HG03135 (cell line): ENCODE measurements at regions not wholly inside any gene's neighbourhood (a gene's known extent, or its start where the extent isn't known, plus 50 kb on each side); places are given as distances from the start of the nearest gene placed in this dataset.

ENCODE experiments used
- ATAC-seq: cut with Tn5 transposase; IDR thresholded peaks from one replicate; pipeline ENCODE4 v1.9.1; 2021; ENCODE audit warnings: mild to moderate bottlenecking, moderate library complexity; ENCODE audit not compliant: unreplicated experiment

GRCh38 chr21:23718446-23719285, 1888.6 kb downstream of the MRPL39 start:
- ATAC-seq: no peak

- ATAC-seq: no peak
These were observed 1895.1 kb downstream of the MRPL39 start for GRCh38 chr21:23712166-23712565.

- ATAC-seq: no peak
These were observed 1900.8 kb downstream of the MRPL39 start for GRCh38 chr21:23706431-23706830.

- no peak for ATAC-seq
These were observed 1907.9 kb downstream of the MRPL39 start for GRCh38 chr21:23699402-23699801.

GRCh38 chr21:23698619-23699018, 1908.7 kb downstream of the MRPL39 start:
- no peak for ATAC-seq

GRCh38 chr21:23695443-23695842, 1911.8 kb downstream of the MRPL39 start:
- ATAC-seq: no peak

- ATAC-seq: no peak
These were observed 1912.9 kb downstream of the MRPL39 start for GRCh38 chr21:23694390-23694789.

- no peak for ATAC-seq
These were observed 1917.0 kb downstream of the MRPL39 start for GRCh38 chr21:23690316-23690715.

GRCh38 chr21:23686737-23687523, 1920.4 kb downstream of the MRPL39 start:
- ATAC-seq: no peak

GRCh38 chr21:23684431-23684830, 1922.8 kb downstream of the MRPL39 start:
- no peak for ATAC-seq

- no peak for ATAC-seq
These were observed 1943.0 kb downstream of the MRPL39 start for GRCh38 chr21:23664193-23664694.

GRCh38 chr21:23660560-23660959, 1946.7 kb downstream of the MRPL39 start:
- no peak for ATAC-seq

GRCh38 chr21:23644768-23645167, 1962.5 kb downstream of the MRPL39 start:
- no peak for ATAC-seq

GRCh38 chr21:23639721-23640120, 1967.6 kb downstream of the MRPL39 start:
- no peak for ATAC-seq

GRCh38 chr21:23638131-23638695, 1969.1 kb downstream of the MRPL39 start:
- no peak for ATAC-seq

GRCh38 chr21:23633447-23633940, 1973.8 kb downstream of the MRPL39 start:
- no peak for ATAC-seq

- no peak for ATAC-seq
These were observed 1983.0 kb downstream of the MRPL39 start for GRCh38 chr21:23624281-23624680.

- ATAC-seq: no peak
These were observed 1994.3 kb downstream of the MRPL39 start for GRCh38 chr21:23613014-23613413.

- ATAC-seq: no peak
These were observed 1995.1 kb downstream of the MRPL39 start for GRCh38 chr21:23612210-23612609.

- ATAC-seq: no peak
These were observed 1999.4 kb downstream of the MRPL39 start for GRCh38 chr21:23607782-23608431.

- no peak for ATAC-seq
These were observed 2005.7 kb downstream of the MRPL39 start for GRCh38 chr21:23601549-23601948.
